ENCODE measurements at regions not wholly inside any gene's neighbourhood (a gene's known extent, or its start where the extent isn't known, plus 50 kb on each side); places are given as distances from the start of the nearest gene placed in this dataset.

DNA sequence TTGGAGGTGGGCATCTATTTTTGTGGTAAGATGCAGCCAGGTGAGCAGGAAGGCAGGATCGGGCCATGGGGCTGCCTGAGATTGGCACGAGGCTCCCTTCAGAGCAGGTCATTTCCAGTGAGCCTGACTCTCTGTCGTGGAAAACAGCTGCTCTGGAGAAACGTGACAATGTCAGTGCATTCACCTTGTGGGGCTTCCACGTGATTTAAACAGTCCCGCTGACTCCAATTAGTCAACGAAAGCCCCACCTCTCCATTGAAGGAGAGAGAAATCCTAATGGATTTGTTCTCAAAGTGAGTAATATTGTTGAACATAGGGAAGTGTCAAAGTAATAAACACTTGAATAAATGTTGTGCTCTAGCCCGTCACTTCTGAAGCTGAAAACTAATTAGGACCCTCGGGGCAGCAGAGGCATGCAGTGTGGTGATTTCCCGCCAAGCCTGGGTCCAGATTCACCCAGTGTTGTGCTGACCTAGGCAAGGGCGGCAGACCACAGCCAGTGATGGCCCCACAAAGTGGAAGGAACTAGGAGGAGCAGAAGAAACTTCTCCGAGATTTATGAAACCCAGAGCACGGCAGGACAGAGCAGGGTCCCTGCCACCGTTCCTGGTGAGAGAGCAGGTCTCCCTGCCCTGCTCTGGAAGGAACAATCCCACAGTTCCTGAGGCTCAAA, 172.5 kb upstream of the C1orf174 start:
- TF ChIP-seq CTCF (IDR thresholded peaks at IDR 0.05; ENCODE audit: insufficient read depth, low read length, poor library complexity, severe bottlenecking) (no peak), EZH2phosphoT487 (conservative IDR thresholded peaks at IDR 0.05; ENCODE audit: low read length) (no peak)
